SK-N-MC (cell line): ENCODE measurements at regions not wholly inside any gene's neighbourhood (a gene's known extent, or its start where the extent isn't known, plus 50 kb on each side); places are given as distances from the start of the nearest gene placed in this dataset.

Source experiments
- DNase-seq: peaks from one replicate; pipeline ENCODE4 v3.0.0-alpha.2; 2011; ENCODE audit warnings: low read depth, low spot score
- H3K27ac ChIP-seq: fragments of 200-600 bp; sonication (generic); 2 replicates; pipeline ENCODE4 v1.5.1; 2016; ENCODE audit warnings: mixed run types
- H3K36me3 ChIP-seq: fragments of 200-600 bp; sonication (generic); 2 replicates; pipeline ENCODE4 v1.6.1; 2017; ENCODE audit warnings: antibody characterized with exemption, low read length, mixed read lengths; ENCODE audit not compliant: insufficient read depth
- H3K4me3 ChIP-seq: fragments of 200-600 bp; sonication (generic); 2 replicates; pipeline ENCODE4 v1.5.1; 2016
- H3K9ac ChIP-seq: fragments of 200-600 bp; sonication (generic); 2 replicates; pipeline ENCODE4 v1.8.0; 2017; ENCODE audit warnings: mixed run types, mixed read lengths; ENCODE audit not compliant: insufficient read length
- H3K9me3 ChIP-seq: fragments of 200-600 bp; sonication (generic); 2 replicates; pipeline ENCODE4 v1.6.1; 2017; ENCODE audit warnings: low read depth, mild to moderate bottlenecking, antibody characterized with exemption, low read length, moderate library complexity, mixed read lengths
- EZH2 ChIP-seq: fragments of 200-600 bp; sonication (generic); IDR thresholded peaks from one replicate; pipeline ENCODE4 v1.6.1; 2017; ENCODE audit warnings: antibody characterized with exemption
- FOXP2 ChIP-seq: optimal IDR thresholded peaks from 2 replicates; pipeline ENCODE3; 2011; ENCODE audit warnings: mild to moderate bottlenecking, moderate library complexity; ENCODE audit not compliant: insufficient read depth; ENCODE audit errors: extremely low read length, control extremely low read depth
- POLR2AphosphoS5 ChIP-seq: IDR thresholded peaks from 2 replicates; pipeline ENCODE4 v1.6.1; 2012; ENCODE audit warnings: mild to moderate bottlenecking, low read depth, low read length, borderline replicate concordance

DNA sequence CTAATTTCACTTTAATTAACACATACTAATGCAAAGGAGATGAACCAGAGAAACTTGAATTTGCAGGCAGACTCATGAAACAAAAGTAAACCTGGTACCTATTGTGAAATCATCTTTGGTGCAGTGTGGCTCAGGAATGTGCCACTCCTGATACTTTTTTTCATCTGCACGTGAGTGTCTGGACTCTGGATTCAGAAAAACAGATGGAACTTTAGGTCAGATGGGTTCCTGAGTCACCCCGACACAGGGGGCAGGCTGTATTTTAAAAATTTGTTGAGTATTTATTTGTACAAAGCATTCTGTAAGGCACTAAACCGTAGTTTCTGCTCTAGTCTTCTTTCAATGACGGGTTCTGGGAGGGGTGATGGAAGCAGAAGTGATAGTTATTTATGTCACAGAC, 52.2 kb upstream of the TUT7 start:
- H3K9me3 ChIP-seq = no peaks in the 10 kb centered on the region
- no peak for DNase-seq
- H3K4me3 ChIP-seq = no peak overlapping the region
- no peak overlapping the region for H3K27ac ChIP-seq
- H3K36me3 ChIP-seq = no peaks in the 10 kb centered on the region
- no peak overlapping the region for H3K9ac ChIP-seq
- no peak for TF ChIP-seq FOXP2
- TF ChIP-seq POLR2AphosphoS5 = no peak
- TF ChIP-seq EZH2 = no peak

DNA sequence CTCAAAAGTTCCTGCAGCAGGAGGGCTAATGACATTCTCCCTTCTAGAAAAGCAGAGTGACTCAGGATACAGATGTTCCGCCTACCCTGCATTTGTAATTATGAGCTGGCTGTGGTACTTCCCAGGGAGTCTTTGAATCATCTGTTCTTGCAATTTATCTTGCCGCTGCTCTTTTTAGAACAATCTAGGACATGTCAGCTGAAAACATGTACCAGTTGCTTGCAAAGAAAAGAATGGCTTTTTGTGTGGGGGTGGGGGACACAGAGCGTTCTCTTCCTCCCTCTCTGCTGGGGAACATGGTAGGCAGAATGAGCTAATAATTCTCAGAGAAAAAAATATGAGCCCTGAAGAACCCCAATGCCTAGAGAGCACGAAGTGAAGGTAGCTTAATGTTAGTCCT, 51.7 kb upstream of the TUT7 start:
- H3K9ac ChIP-seq = no peak overlapping the region
- DNase-seq = no peak
- H3K4me3 ChIP-seq = peak overlapping the region; percentile 53
- H3K27ac ChIP-seq = no peak overlapping the region
- no peaks in the 10 kb centered on the region for H3K36me3 ChIP-seq
- no peak for TF ChIP-seq FOXP2
- H3K9me3 ChIP-seq = no peaks in the 10 kb centered on the region

DNA sequence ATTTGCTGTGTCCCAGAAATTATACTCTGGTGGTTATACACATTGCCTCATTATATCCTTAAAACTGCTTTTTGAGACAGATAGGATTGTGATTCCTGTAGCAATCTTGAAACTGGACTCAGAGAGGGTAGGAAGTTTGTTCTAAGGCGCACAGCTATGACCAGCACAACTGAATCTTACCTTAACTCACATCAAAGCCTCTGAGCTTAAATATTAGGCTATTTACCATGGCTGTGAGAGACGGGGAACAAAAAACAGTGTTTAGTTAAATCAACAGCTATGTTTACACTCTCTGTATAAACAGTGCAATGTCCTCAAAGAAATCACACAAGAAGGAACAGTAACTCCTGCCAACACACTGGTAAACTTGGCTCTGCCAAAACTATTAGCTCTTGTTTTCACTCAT, 50.9 kb upstream of the TUT7 start:
- TF ChIP-seq POLR2AphosphoS5 = no peak
- no peak for TF ChIP-seq FOXP2
- TF ChIP-seq EZH2 = no peak
- H3K9ac ChIP-seq = no peak overlapping the region
- no peaks in the 10 kb centered on the region for H3K36me3 ChIP-seq
- no peak for DNase-seq
- H3K27ac ChIP-seq = no peak overlapping the region
- H3K9me3 ChIP-seq = no peaks in the 10 kb centered on the region
- no peak overlapping the region for H3K4me3 ChIP-seq
